CD14-positive monocyte (primary cell): ENCODE measurements at regions not wholly inside any gene's neighbourhood (a gene's known extent, or its start where the extent isn't known, plus 50 kb on each side); places are given as distances from the start of the nearest gene placed in this dataset.

Experiments used
- DNase-seq, 3 donors: peaks; one replicate each; pipeline ENCODE4 v3.0.0-alpha.2; 2011 to 2022
- H2AFZ ChIP-seq: 2 replicates; pipeline ENCODE4 v1.6.0; 2012; ENCODE audit warnings: mild to moderate bottlenecking, low read depth, low read length, inconsistent platforms; ENCODE audit not compliant: insufficient read depth, poor library complexity, severe bottlenecking
- H3K27ac ChIP-seq, 2 donors: 1 replicate in 1 of 2; 2 replicates in 1 of 2; pipeline ENCODE4 v1.5.1; 2012 to 2013; ENCODE audit warnings: low read length in 2 of 2, control low read depth in 1 of 2, inconsistent platforms in 1 of 2, low read depth in 1 of 2, mild to moderate bottlenecking in 1 of 2
- H3K27me3 ChIP-seq, 2 donors: one replicate each; pipeline versions ENCODE4 v1.6.0 to v1.6.1; 2011 to 2013; ENCODE audit warnings: low read length in 2 of 2; ENCODE audit not compliant: control insufficient read depth in 2 of 2, insufficient read depth in 2 of 2
- H3K36me3 ChIP-seq, 2 donors: replicated peaks in 1 of 2; 1 replicate in 1 of 2; 2 replicates in 1 of 2; pipeline versions ENCODE4 v1.5.1 to v1.6.1; 2012 to 2013; ENCODE audit warnings: low read length in 2 of 2, control low read depth in 1 of 2, inconsistent platforms in 1 of 2, mild to moderate bottlenecking in 1 of 2; ENCODE audit not compliant: insufficient read depth in 2 of 2, control insufficient read depth in 1 of 2
- H3K4me1 ChIP-seq, 2 donors: 1 replicate in 1 of 2; 2 replicates in 1 of 2; pipeline versions ENCODE4 v1.5.1 to v1.6.1; 2012 to 2013; ENCODE audit warnings: low read length in 2 of 2, control low read depth in 1 of 2, inconsistent platforms in 1 of 2, mild to moderate bottlenecking in 1 of 2, moderate library complexity in 1 of 2; ENCODE audit not compliant: insufficient read depth in 2 of 2, control insufficient read depth in 1 of 2
- H3K4me2 ChIP-seq: replicated peaks from 2 replicates; pipeline ENCODE3; 2012; ENCODE audit warnings: low read length, moderate library complexity, mild to moderate bottlenecking; ENCODE audit not compliant: poor library complexity, severe bottlenecking; ENCODE audit errors: extremely low read depth
- H3K4me3 ChIP-seq, 3 experiments: fragments of 200-600 bp in 1 of 3; sonication (generic) in 1 of 3; replicated peaks in 1 of 3; 1 replicate in 2 of 3; 2 replicates in 1 of 3; pipeline ENCODE4 v1.5.1; 2011 to 2013; ENCODE audit warnings: low read length in 3 of 3, mild to moderate bottlenecking in 3 of 3, control low read depth in 2 of 3, low read depth in 2 of 3, inconsistent platforms in 1 of 3, moderate library complexity in 1 of 3
- H3K79me2 ChIP-seq: 2 replicates; pipeline ENCODE4 v1.6.0; 2012; ENCODE audit warnings: mild to moderate bottlenecking, control low read depth, inconsistent platforms, low read length, moderate library complexity; ENCODE audit not compliant: insufficient read depth
- H3K9ac ChIP-seq: 2 replicates; pipeline ENCODE4 v1.6.0; 2017; ENCODE audit warnings: low read length, mild to moderate bottlenecking; ENCODE audit not compliant: insufficient read depth, poor library complexity, severe bottlenecking
- H3K9me3 ChIP-seq, 2 donors: replicated peaks in 1 of 2; 1 replicate in 1 of 2; 2 replicates in 1 of 2; pipeline versions ENCODE4 v1.5.1 to v1.6.1; 2012 to 2013; ENCODE audit warnings: low read length in 2 of 2, control low read depth in 1 of 2; ENCODE audit not compliant: control insufficient read depth in 1 of 2, insufficient read depth in 1 of 2
- H4K20me1 ChIP-seq: 2 replicates; pipeline ENCODE4 v1.6.0; 2012; ENCODE audit warnings: mild to moderate bottlenecking, low read length, control low read depth, moderate library complexity; ENCODE audit not compliant: insufficient read depth
- H3K27ac Mint-ChIP-seq, 7 donors: one replicate each; pipeline ENCODE4 v1.8.0; 2020; ENCODE audit warnings: mild to moderate bottlenecking in 7 of 7, mixed read lengths in 7 of 7, moderate library complexity in 6 of 7, inconsistent platforms in 2 of 7
- H3K27me3 Mint-ChIP-seq, 3 donors: one replicate each; pipeline ENCODE4 v1.8.0; 2021 to 2022; ENCODE audit warnings: low read depth in 3 of 3, mild to moderate bottlenecking in 3 of 3, mixed read lengths in 3 of 3, moderate library complexity in 3 of 3, inconsistent platforms in 1 of 3
- H3K36me3 Mint-ChIP-seq, 2 donors: one replicate each; pipeline ENCODE4 v1.8.0; 2020; ENCODE audit warnings: mixed read lengths in 2 of 2, inconsistent platforms in 1 of 2, mild to moderate bottlenecking in 1 of 2
- H3K4me1 Mint-ChIP-seq: one replicate; pipeline ENCODE4 v1.8.0; 2020; ENCODE audit warnings: mild to moderate bottlenecking, mixed read lengths
- H3K4me3 Mint-ChIP-seq, 2 donors: one replicate each; pipeline ENCODE4 v1.8.0; 2020; ENCODE audit warnings: mild to moderate bottlenecking in 2 of 2, mixed read lengths in 2 of 2, moderate library complexity in 1 of 2
- H3K9me3 Mint-ChIP-seq, 7 donors: one replicate each; pipeline ENCODE4 v1.8.0; 2020 to 2022; ENCODE audit warnings: mixed read lengths in 7 of 7, mild to moderate bottlenecking in 6 of 7, moderate library complexity in 6 of 7, inconsistent platforms in 2 of 7
- WGBS: methylation state at CpG from one replicate; pipeline ENCODE4 v1.1.5; 2013; ENCODE audit warnings: missing lambda C conversion rate; ENCODE audit not compliant: insufficient coverage; 5-methylcytosine and 5-hydroxymethylcytosine counted together
- intact Hi-C, 2 donors: fragments of 100-400 bp; cut with micrococcal nuclease; formaldehyde crosslinking; loops; one replicate each; pipeline versions ENCODE4 v1.15.0 to v1.15.1; 2023
- TF ChIP-seq, protein P1 (sequence below): fragments of 200-600 bp; IDR thresholded peaks from one replicate; pipeline ENCODE4 v1.8.0; 2022; ENCODE audit warnings: antibody characterized with exemption, mild to moderate bottlenecking

- intact Hi-C loops, result no loop called here
- no peaks in the 10 kb centered on the region for H3K27me3 Mint-ChIP-seq
- WGBS, result no CpG with 5 or more reads among the region's 5 CpGs
These were observed 992.2 kb upstream of the PCDH20 start for GRCh38 chr13:62407871-62408270.

DNA sequence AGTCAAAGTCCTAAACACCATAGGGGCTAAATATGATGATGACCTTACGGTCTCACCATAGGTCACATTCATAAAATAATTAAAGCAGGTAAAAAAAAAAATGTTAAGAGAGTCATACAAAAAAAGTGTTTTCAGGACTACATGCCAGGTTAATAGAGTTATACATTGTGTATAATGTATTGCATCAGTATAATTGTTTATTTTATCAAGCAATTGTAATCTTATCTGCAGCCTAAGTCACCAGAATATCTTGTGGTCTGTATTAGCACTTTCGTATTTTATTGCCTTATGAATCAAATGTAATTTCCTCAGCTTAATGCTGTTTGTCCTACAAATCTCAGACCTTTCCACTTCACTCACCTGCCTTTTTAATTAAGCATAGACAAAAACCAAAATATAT lies 972.9 kb upstream of the PCDH20 start:
- WGBS, result no CpG with 5 or more reads among the region's 2 CpGs
- intact Hi-C loops, result no loop called here
- no peaks in the 10 kb centered on the region for H3K36me3 Mint-ChIP-seq
- H3K9ac ChIP-seq, result no peak overlapping the region
- H3K4me3 Mint-ChIP-seq, result no peak overlapping the region
- H3K4me2 ChIP-seq, result no peak overlapping the region
- H3K9me3 Mint-ChIP-seq, result peaks cover 0 to 8% (median 1%) of the 10 kb centered on the region in 7 donors
- DNase-seq, result no peak
- H4K20me1 ChIP-seq, result no peaks in the 10 kb centered on the region
- H3K4me1 Mint-ChIP-seq, result no peaks in the 10 kb centered on the region
- peaks cover 0 to 1% (median 0%) of the 10 kb centered on the region in 3 donors for H3K27me3 Mint-ChIP-seq
- H2AFZ ChIP-seq, result no peak overlapping the region
- H3K27ac ChIP-seq, result no peak overlapping the region
- H3K36me3 ChIP-seq, result no peaks in the 10 kb centered on the region
- no peaks in the 10 kb centered on the region for H3K4me1 ChIP-seq
- no peaks in the 10 kb centered on the region for H3K79me2 ChIP-seq
- H3K4me3 ChIP-seq, result no peak overlapping the region
- no peaks in the 10 kb centered on the region for H3K9me3 ChIP-seq
- H3K27me3 ChIP-seq, result no peaks in the 10 kb centered on the region
- no peak overlapping the region for H3K27ac Mint-ChIP-seq
- TF ChIP-seq, protein P1, sequence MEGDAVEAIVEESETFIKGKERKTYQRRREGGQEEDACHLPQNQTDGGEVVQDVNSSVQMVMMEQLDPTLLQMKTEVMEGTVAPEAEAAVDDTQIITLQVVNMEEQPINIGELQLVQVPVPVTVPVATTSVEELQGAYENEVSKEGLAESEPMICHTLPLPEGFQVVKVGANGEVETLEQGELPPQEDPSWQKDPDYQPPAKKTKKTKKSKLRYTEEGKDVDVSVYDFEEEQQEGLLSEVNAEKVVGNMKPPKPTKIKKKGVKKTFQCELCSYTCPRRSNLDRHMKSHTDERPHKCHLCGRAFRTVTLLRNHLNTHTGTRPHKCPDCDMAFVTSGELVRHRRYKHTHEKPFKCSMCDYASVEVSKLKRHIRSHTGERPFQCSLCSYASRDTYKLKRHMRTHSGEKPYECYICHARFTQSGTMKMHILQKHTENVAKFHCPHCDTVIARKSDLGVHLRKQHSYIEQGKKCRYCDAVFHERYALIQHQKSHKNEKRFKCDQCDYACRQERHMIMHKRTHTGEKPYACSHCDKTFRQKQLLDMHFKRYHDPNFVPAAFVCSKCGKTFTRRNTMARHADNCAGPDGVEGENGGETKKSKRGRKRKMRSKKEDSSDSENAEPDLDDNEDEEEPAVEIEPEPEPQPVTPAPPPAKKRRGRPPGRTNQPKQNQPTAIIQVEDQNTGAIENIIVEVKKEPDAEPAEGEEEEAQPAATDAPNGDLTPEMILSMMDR, result no peak

More at GRCh38 chr13:62407871-62408270, 992.2 kb upstream of the PCDH20 start:
- H3K9me3 ChIP-seq, result peaks cover 24 to 26% of the 10 kb centered on the region in 2 donors
- Mint-ChIP-seq H3K36me3 (no peaks in the 10 kb centered on the region), H3K27ac (no peak overlapping the region), H3K9me3 (peaks cover 0 to 19% (median 6%) of the 10 kb centered on the region in 7 donors), H3K4me1 (no peaks in the 10 kb centered on the region), H3K4me3 (no peak overlapping the region)
- H4K20me1 ChIP-seq, result no peaks in the 10 kb centered on the region
- no peaks in the 10 kb centered on the region for H3K79me2 ChIP-seq
- H3K36me3 ChIP-seq, result no peaks in the 10 kb centered on the region
- H3K4me3 ChIP-seq, result no peak overlapping the region
- TF ChIP-seq, protein P1, result no peak
- no peak overlapping the region for H3K27ac ChIP-seq
- H2AFZ ChIP-seq, result no peak overlapping the region
- no peak overlapping the region for H3K9ac ChIP-seq
- no peaks in the 10 kb centered on the region for H3K27me3 ChIP-seq
- H3K4me1 ChIP-seq, result no peaks in the 10 kb centered on the region
- DNase-seq, result no peak
- H3K4me2 ChIP-seq, result no peak overlapping the region
